ENCODE measurements at regions not wholly inside any gene's neighbourhood (a gene's known extent, or its start where the extent isn't known, plus 50 kb on each side); places are given as distances from the start of the nearest gene placed in this dataset.

GRCh38 chrX:118208481-118208880 is 91.9 kb upstream of the KLHL13 start:
- intact Hi-C loops (cut with micrococcal nuclease) (no loop called here), dilution Hi-C loops (cut with HindIII; ENCODE audit: low sequenced_read_pairs, unreplicated experiment) (no loop called here)
- H2AK5ac ChIP-seq (ENCODE audit: low read depth, low read length): no peak overlapping the region

More at GRCh38 chrX:118208481-118208880, 91.9 kb upstream of the KLHL13 start:
- Histone ChIP-seq H3K14ac (replicated peaks; ENCODE audit: low read depth, low read length) (no peak overlapping the region), H4K91ac (ENCODE audit: insufficient read depth, low read depth, low read length) (no peak overlapping the region), H2BK20ac (ENCODE audit: low read depth, low read length) (no peak overlapping the region), H2BK15ac (ENCODE audit: low read depth, low read length) (no peak overlapping the region), H4K20me1 (ENCODE audit: insufficient read depth, low read length) (no peaks in the 10 kb centered on the region), H3K9ac (ENCODE audit: low read depth, low read length) (no peak overlapping the region), H3K36me3 (ENCODE audit: control insufficient read depth, insufficient read depth, low read length) (no peaks in the 10 kb centered on the region), H3K4me3 (ENCODE audit: insufficient read depth, low read depth, low read length) (no peak overlapping the region), H2BK5ac (ENCODE audit: low read depth, low read length, poor library complexity, severe bottlenecking) (no peak overlapping the region), H3K27ac (ENCODE audit: insufficient read depth, low read length) (no peak overlapping the region), H3K56ac (ENCODE audit: extremely low read depth, insufficient read depth, low read length) (no peak overlapping the region), H3K9me1 (ENCODE audit: insufficient read depth, low read length) (no peaks in the 10 kb centered on the region), H3K4me2 (ENCODE audit: low read depth, low read length) (no peak overlapping the region), H3K4ac (ENCODE audit: low read depth, low read length) (no peak overlapping the region), H3K18ac (ENCODE audit: low read depth, low read length) (no peak overlapping the region), H4K5ac (ENCODE audit: low read depth, low read length) (no peak overlapping the region), H3K23ac (ENCODE audit: low read depth, low read length) (no peak overlapping the region), H3K4me1 (ENCODE audit: control insufficient read depth, insufficient read depth, low read length) (no peaks in the 10 kb centered on the region), H3K79me1 (ENCODE audit: low read depth in 1 of 2, low read length in 2 of 2) (no peaks in the 10 kb centered on the region), H2BK120ac (ENCODE audit: low read depth, low read length) (no peak overlapping the region), H2AK9ac (replicated peaks; ENCODE audit: low read depth, low read length, poor library complexity) (no peak overlapping the region), H3K27me3 (ENCODE audit: control insufficient read depth, insufficient read depth, low read length) (no peaks in the 10 kb centered on the region; the same call in 1 of the 2 replicates), H3K9me3 (ENCODE audit: control insufficient read depth, insufficient read depth, low read length) (no peaks in the 10 kb centered on the region), H2AFZ (replicated peaks; ENCODE audit: low read length, poor library complexity) (no peak overlapping the region), H4K8ac (ENCODE audit: low read depth in 2 of 2, low read length in 2 of 2) (no peak overlapping the region)
- in situ Hi-C loops (cut with MboI; ENCODE audit: low sequenced_read_pairs): no loop called here
- WGBS, 2 experiments (ENCODE audit: extremely low coverage in 2 of 2, insufficient read length in 1 of 2): no CpG with 5 or more reads among the region's 4 CpGs
- DNase-seq (no peak), ATAC-seq (ENCODE audit: low read depth) (no peak)
- no TSS peak for BruUV-seq (replicated peaks)
- no peak for TF ChIP-seq NFE2L2 (IDR thresholded peaks at IDR 0.05; ENCODE audit: low read depth, low read length)
- ChIA-PET CTCF (interaction anchor here (0.6 kb wide), 1 partner anchor 647 kb away, joined by 3 read pairs; no protein-coding TSS in a partner anchor), POLR2A (ENCODE audit: unreplicated experiment) (no interaction called here)

Measured in IMR-90 (cell line).